ENCODE measurements at regions not wholly inside any gene's neighbourhood (a gene's known extent, or its start where the extent isn't known, plus 50 kb on each side); places are given as distances from the start of the nearest gene placed in this dataset.

DNA sequence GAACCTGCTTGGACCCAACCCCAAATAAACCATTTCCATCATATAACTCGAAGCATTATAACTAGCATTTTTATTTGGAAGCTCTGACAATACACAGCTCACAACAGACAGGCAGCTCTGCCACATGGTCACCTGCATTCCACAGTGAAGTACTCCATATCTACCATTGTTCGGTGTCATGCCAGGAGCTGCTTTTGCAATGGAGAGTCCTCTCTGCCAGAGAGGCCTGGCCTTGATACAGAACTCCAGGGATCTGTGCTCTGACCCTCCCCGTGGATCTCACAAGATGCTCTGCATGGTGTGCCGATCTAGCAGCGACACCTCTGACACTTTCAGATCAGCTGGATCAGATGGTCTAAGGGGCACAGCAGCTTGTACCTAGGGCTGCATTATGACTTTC lies 109.6 kb downstream of the SYF2 start:
- no peak for DNase-seq
- no peaks in the 10 kb centered on the region for H3K9me3 ChIP-seq (replicated peaks in 1 of 2; ENCODE audit: control insufficient read depth in 1 of 2, insufficient read depth in 1 of 2, low read length in 2 of 2)

DNA sequence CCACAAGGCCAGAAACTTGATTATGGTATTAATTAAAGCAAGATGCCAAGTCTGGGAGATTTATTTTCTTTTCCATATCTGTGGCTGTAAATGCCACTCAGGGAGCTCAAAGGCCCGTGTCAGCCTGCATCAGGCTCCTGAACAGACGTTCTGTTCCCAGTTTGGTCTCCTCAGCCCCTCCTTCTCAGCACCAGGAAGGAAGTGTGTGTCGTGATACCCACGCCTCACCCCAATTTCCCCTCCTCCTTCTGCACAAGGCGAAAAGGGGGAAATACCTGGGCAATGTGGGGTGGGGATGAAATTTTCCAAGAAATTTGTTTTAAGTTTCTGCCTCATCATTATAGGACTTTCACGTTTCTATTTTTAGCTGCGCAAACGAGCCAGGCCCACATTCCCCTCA lies 112.0 kb downstream of the SYF2 start:
- H3K4me3 Mint-ChIP-seq = peak overlapping the region in 1 of 2 donors; percentile 46
- intact Hi-C loops (cut with micrococcal nuclease) = no loop called here
- Histone ChIP-seq H3K9ac (ENCODE audit: insufficient read depth, low read length, poor library complexity, severe bottlenecking) (no peak overlapping the region), H4K20me1 (ENCODE audit: insufficient read depth, low read length) (no peaks in the 10 kb centered on the region), H3K4me1 (ENCODE audit: control insufficient read depth in 1 of 2, insufficient read depth in 2 of 2, low read length in 2 of 2) (peaks cover 14 to 15% of the 10 kb centered on the region in 2 donors), H3K9me3 (replicated peaks in 1 of 2; ENCODE audit: control insufficient read depth in 1 of 2, insufficient read depth in 1 of 2, low read length in 2 of 2) (peaks cover 0 to 5% of the 10 kb centered on the region in 2 donors), H3K27me3 (ENCODE audit: control insufficient read depth in 2 of 2, insufficient read depth in 2 of 2, low read length in 2 of 2) (no peaks in the 10 kb centered on the region), H3K36me3 (replicated peaks in 1 of 2; ENCODE audit: control insufficient read depth in 1 of 2, insufficient read depth in 2 of 2, low read length in 2 of 2) (no peaks in the 10 kb centered on the region), H3K4me2 (replicated peaks; ENCODE audit: extremely low read depth, low read length, poor library complexity, severe bottlenecking) (peak overlapping the region; percentile 21), H3K4me3 (replicated peaks in 1 of 3; ENCODE audit: low read depth in 2 of 3, low read length in 3 of 3) (peak overlapping the region in 1 of 3 experiments; percentile 3), H3K79me2 (ENCODE audit: insufficient read depth, low read length) (no peaks in the 10 kb centered on the region), H2AFZ (ENCODE audit: insufficient read depth, low read depth, low read length, poor library complexity, severe bottlenecking) (peak overlapping the region; percentile 27), H3K27ac (ENCODE audit: low read depth in 1 of 2, low read length in 2 of 2) (no peak overlapping the region)
- no peaks in the 10 kb centered on the region for H3K36me3 Mint-ChIP-seq
- peak overlapping the region in 1 of 7 donors; percentile 6 for H3K27ac Mint-ChIP-seq
- TF ChIP-seq, protein P1, sequence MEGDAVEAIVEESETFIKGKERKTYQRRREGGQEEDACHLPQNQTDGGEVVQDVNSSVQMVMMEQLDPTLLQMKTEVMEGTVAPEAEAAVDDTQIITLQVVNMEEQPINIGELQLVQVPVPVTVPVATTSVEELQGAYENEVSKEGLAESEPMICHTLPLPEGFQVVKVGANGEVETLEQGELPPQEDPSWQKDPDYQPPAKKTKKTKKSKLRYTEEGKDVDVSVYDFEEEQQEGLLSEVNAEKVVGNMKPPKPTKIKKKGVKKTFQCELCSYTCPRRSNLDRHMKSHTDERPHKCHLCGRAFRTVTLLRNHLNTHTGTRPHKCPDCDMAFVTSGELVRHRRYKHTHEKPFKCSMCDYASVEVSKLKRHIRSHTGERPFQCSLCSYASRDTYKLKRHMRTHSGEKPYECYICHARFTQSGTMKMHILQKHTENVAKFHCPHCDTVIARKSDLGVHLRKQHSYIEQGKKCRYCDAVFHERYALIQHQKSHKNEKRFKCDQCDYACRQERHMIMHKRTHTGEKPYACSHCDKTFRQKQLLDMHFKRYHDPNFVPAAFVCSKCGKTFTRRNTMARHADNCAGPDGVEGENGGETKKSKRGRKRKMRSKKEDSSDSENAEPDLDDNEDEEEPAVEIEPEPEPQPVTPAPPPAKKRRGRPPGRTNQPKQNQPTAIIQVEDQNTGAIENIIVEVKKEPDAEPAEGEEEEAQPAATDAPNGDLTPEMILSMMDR (IDR thresholded peaks at IDR 0.05) = no peak
- 0% methylated on average over 1 of the region's 8 CpGs for WGBS (ENCODE audit: insufficient coverage)
- DNase-seq = peak in 1 of 3 donors; percentile 59
- peaks cover 22% of the 10 kb centered on the region for H3K4me1 Mint-ChIP-seq
- H3K9me3 Mint-ChIP-seq = peaks cover 0 to 4% (median 0%) of the 10 kb centered on the region in 7 donors
- peaks cover 0 to 2% (median 0%) of the 10 kb centered on the region in 3 donors for H3K27me3 Mint-ChIP-seq (ENCODE audit: low read depth in 3 of 3)

More for the DNA sequence above, 109.6 kb downstream of the SYF2 start:
- Mint-ChIP-seq H3K36me3 (no peaks in the 10 kb centered on the region), H3K9me3 (peaks cover 0 to 5% (median 0%) of the 10 kb centered on the region in 7 donors), H3K27me3 (ENCODE audit: low read depth in 3 of 3) (peaks cover 0 to 2% (median 0%) of the 10 kb centered on the region in 3 donors), H3K4me3 (no peak overlapping the region), H3K4me1 (peaks cover 20% of the 10 kb centered on the region), H3K27ac (no peak overlapping the region)
- no peaks in the 10 kb centered on the region for H3K27me3 ChIP-seq (ENCODE audit: control insufficient read depth in 2 of 2, insufficient read depth in 2 of 2, low read length in 2 of 2)
- H3K27ac ChIP-seq (ENCODE audit: low read depth in 1 of 2, low read length in 2 of 2) = no peak overlapping the region
- TF ChIP-seq, protein P1 (IDR thresholded peaks at IDR 0.05) = no peak
- peaks cover 14 to 15% of the 10 kb centered on the region in 2 donors for H3K4me1 ChIP-seq (ENCODE audit: control insufficient read depth in 1 of 2, insufficient read depth in 2 of 2, low read length in 2 of 2)
- H4K20me1 ChIP-seq (ENCODE audit: insufficient read depth, low read length) = no peaks in the 10 kb centered on the region
- no peak overlapping the region for H2AFZ ChIP-seq (ENCODE audit: insufficient read depth, low read depth, low read length, poor library complexity, severe bottlenecking)
- H3K4me3 ChIP-seq (replicated peaks in 1 of 3; ENCODE audit: low read depth in 2 of 3, low read length in 3 of 3) = no peak overlapping the region
- H3K4me2 ChIP-seq (replicated peaks; ENCODE audit: extremely low read depth, low read length, poor library complexity, severe bottlenecking) = no peak overlapping the region
- 82% methylated on average over 5 of the region's 5 CpGs for WGBS (ENCODE audit: insufficient coverage)
- no peaks in the 10 kb centered on the region for H3K36me3 ChIP-seq (replicated peaks in 1 of 2; ENCODE audit: control insufficient read depth in 1 of 2, insufficient read depth in 2 of 2, low read length in 2 of 2)
- intact Hi-C loops (cut with micrococcal nuclease) = no loop called here
- H3K79me2 ChIP-seq (ENCODE audit: insufficient read depth, low read length) = no peaks in the 10 kb centered on the region
- H3K9ac ChIP-seq (ENCODE audit: insufficient read depth, low read length, poor library complexity, severe bottlenecking) = no peak overlapping the region
